A549 (cell line): ENCODE measurements at regions not wholly inside any gene's neighbourhood (a gene's known extent, or its start where the extent isn't known, plus 50 kb on each side); places are given as distances from the start of the nearest gene placed in this dataset.

ENCODE experiments used
- CTCF ChIP-seq: fragments of >200 bp; sonication (Bioruptor Twin); formaldehyde crosslinking; IDR thresholded peaks from 3 replicates; pipeline ENCODE4 v1.5.1; 2016
- EHMT2 ChIP-seq: fragments of 200-600 bp; sonication (generic); IDR thresholded peaks from 2 replicates; pipeline ENCODE4 v1.6.1; 2016; ENCODE audit warnings: antibody characterized with exemption, low read depth, mild to moderate bottlenecking, moderate library complexity
- EP300 ChIP-seq, 2 experiments: fragments of >200 bp; sonication (Bioruptor Twin); formaldehyde crosslinking; IDR thresholded peaks; 2 replicates in 1 of 2; 3 replicates in 1 of 2; pipeline ENCODE4 v1.6.1; 2016 to 2017
- KDM1A ChIP-seq: fragments of 200-600 bp; sonication (generic); IDR thresholded peaks from 2 replicates; pipeline ENCODE4 v1.6.1; 2016; ENCODE audit warnings: low read depth, mild to moderate bottlenecking
- MAX ChIP-seq: IDR thresholded peaks from 2 replicates; pipeline ENCODE4 v1.6.1; 2012
- NPAS2 ChIP-seq: fragments of 250-450 bp; sonication (Bioruptor Pico); IDR thresholded peaks from 2 replicates; pipeline ENCODE4 v1.8.0; 2022; ENCODE audit warnings: mild to moderate bottlenecking, moderate library complexity, borderline replicate concordance
- POLR2A ChIP-seq: IDR thresholded peaks from 2 replicates; pipeline ENCODE4 v1.6.1; 2012; ENCODE audit warnings: mild to moderate bottlenecking, low read length
- REST ChIP-seq: fragments of 200-600 bp; sonication (generic); IDR thresholded peaks from 2 replicates; pipeline ENCODE4 v1.6.1; 2016; ENCODE audit warnings: antibody characterized with exemption, mild to moderate bottlenecking, moderate library complexity
- SMC3 ChIP-seq: fragments of >200 bp; sonication (Bioruptor Twin); formaldehyde crosslinking; IDR thresholded peaks from 3 replicates; pipeline ENCODE4 v1.6.1; 2018; ENCODE audit warnings: inconsistent platforms

GRCh38 chr13:85377783-85378182, 421.4 kb downstream of the SLITRK6 start:
- no peak for TF ChIP-seq POLR2A
- no peak for TF ChIP-seq KDM1A
- no peak for TF ChIP-seq SMC3
- no peak for TF ChIP-seq CTCF
- TF ChIP-seq REST, result no peak
- no peak for TF ChIP-seq EP300 (IDR thresholded peaks at IDR 0.05)
- no peak for TF ChIP-seq NPAS2 (CRISPR knock-in tag)
- TF ChIP-seq MAX, result no peak
- TF ChIP-seq EHMT2, result no peak
